Osteoblast (primary cell): ENCODE measurements at regions not wholly inside any gene's neighbourhood (a gene's known extent, or its start where the extent isn't known, plus 50 kb on each side); places are given as distances from the start of the nearest gene placed in this dataset.

ENCODE experiments used
- DNase-seq: peaks from one replicate; pipeline ENCODE4 v3.0.0; 2011; ENCODE audit warnings: low spot score, mixed read lengths; ENCODE audit not compliant: insufficient read length; ENCODE audit errors: missing footprints
- H2AFZ ChIP-seq: 2 replicates; pipeline ENCODE4 v1.6.0; 2011; ENCODE audit warnings: mild to moderate bottlenecking, low read length
- H3K27ac ChIP-seq: 2 replicates; pipeline ENCODE4 v1.5.1; 2011; ENCODE audit warnings: mild to moderate bottlenecking, low read depth, low read length, moderate library complexity
- H3K27me3 ChIP-seq: 2 replicates; pipeline ENCODE4 v1.6.0; 2012; ENCODE audit warnings: mild to moderate bottlenecking, control low read depth, inconsistent platforms, low read length, moderate library complexity; ENCODE audit not compliant: insufficient read depth
- H3K36me3 ChIP-seq: 2 replicates; pipeline ENCODE4 v1.5.1; 2011; ENCODE audit warnings: mild to moderate bottlenecking, low read length, control low read depth, moderate library complexity; ENCODE audit not compliant: insufficient read depth
- H3K4me1 ChIP-seq: 2 replicates; pipeline ENCODE4 v1.5.1; 2011; ENCODE audit warnings: mild to moderate bottlenecking, low read length, control low read depth, moderate library complexity; ENCODE audit not compliant: insufficient read depth
- H3K4me2 ChIP-seq: 2 replicates; pipeline ENCODE4 v1.6.0; 2011; ENCODE audit warnings: mild to moderate bottlenecking, low read length; ENCODE audit not compliant: insufficient read depth
- H3K4me3 ChIP-seq: fragments of 200-600 bp; sonication (generic); 3 replicates; pipeline ENCODE4 v1.5.1; 2012; ENCODE audit warnings: mild to moderate bottlenecking, low read length, inconsistent platforms; ENCODE audit not compliant: insufficient read depth
- H3K79me2 ChIP-seq: 2 replicates; pipeline ENCODE4 v1.6.0; 2012; ENCODE audit warnings: mild to moderate bottlenecking, low read length, control low read depth, inconsistent platforms; ENCODE audit not compliant: insufficient read depth
- H3K9me3 ChIP-seq: 2 replicates; pipeline ENCODE4 v1.5.1; 2011; ENCODE audit warnings: low read depth, low read length, control low read depth
- H4K20me1 ChIP-seq: 2 replicates; pipeline ENCODE4 v1.6.0; 2012; ENCODE audit warnings: mild to moderate bottlenecking, low read length, control low read depth; ENCODE audit not compliant: insufficient read depth
- CTCF ChIP-seq: IDR thresholded peaks from 2 replicates; pipeline ENCODE4 v1.5.1; 2011; ENCODE audit warnings: mild to moderate bottlenecking, low read depth, low read length, moderate library complexity; ENCODE audit errors: extremely low read depth

GRCh38 chr2:157936406-157936805 lies 60.3 kb upstream of the ACVR1 start:
- Histone ChIP-seq H3K4me2 (no peak overlapping the region), H2AFZ (no peak overlapping the region), H3K27ac (no peak overlapping the region), H3K36me3 (no peaks in the 10 kb centered on the region), H3K27me3 (peaks cover 18% of the 10 kb centered on the region), H3K9me3 (no peaks in the 10 kb centered on the region), H3K79me2 (no peaks in the 10 kb centered on the region), H3K4me1 (no peaks in the 10 kb centered on the region), H4K20me1 (no peaks in the 10 kb centered on the region), H3K4me3 (no peak overlapping the region)
- peak; percentile 58 for DNase-seq
- no peak for TF ChIP-seq CTCF

- TF ChIP-seq CTCF = no peak
- Histone ChIP-seq H3K27ac (no peak overlapping the region), H3K4me1 (no peaks in the 10 kb centered on the region), H2AFZ (no peak overlapping the region), H4K20me1 (no peaks in the 10 kb centered on the region), H3K36me3 (no peaks in the 10 kb centered on the region), H3K4me2 (no peak overlapping the region), H3K79me2 (no peaks in the 10 kb centered on the region), H3K4me3 (no peak overlapping the region), H3K27me3 (peaks cover 23% of the 10 kb centered on the region), H3K9me3 (no peaks in the 10 kb centered on the region)
- peak; percentile 44 for DNase-seq
Measured at GRCh38 chr2:157935378-157935906, 59.3 kb upstream of the ACVR1 start.

DNA sequence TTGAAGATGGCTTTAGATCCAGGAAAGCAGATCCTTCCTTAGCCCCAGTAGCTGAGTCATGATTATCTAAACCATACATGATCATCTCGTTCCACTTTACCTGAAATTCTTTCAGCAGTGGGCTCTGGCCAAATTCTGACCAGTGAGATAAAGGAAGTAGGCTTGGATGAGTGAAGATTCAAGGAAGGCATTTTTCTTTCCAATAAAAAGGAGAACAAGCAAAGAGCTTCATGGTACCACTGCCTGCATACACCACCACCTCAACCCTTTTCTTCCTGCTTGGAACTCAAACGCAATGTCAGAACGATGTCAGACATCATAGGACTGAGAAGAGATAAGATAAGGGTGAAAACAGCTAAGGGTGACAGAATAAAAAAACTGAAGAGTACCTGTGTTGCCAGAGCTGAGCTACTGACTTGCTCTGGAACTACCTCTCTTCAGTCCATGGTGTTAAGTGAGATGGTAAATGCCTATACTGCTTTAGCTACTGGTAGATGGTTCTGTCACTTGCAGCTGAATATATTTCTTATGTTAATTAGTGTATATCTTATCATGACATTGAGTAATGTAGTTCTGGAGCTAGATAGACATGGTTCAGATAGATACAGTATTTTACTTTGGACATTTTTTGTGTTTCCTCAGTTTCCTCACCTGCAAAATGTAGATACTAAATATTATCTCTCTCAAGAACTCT lies 58.7 kb upstream of the ACVR1 start:
- Histone ChIP-seq H3K27me3 (peaks cover 23% of the 10 kb centered on the region), H3K9me3 (no peaks in the 10 kb centered on the region)

More for the DNA sequence above, 58.7 kb upstream of the ACVR1 start:
- no peak for TF ChIP-seq CTCF
- no peak for DNase-seq
- no peak overlapping the region for H3K27ac ChIP-seq
- no peaks in the 10 kb centered on the region for H3K4me1 ChIP-seq
- no peak overlapping the region for H3K4me2 ChIP-seq
- no peaks in the 10 kb centered on the region for H3K36me3 ChIP-seq
- no peaks in the 10 kb centered on the region for H4K20me1 ChIP-seq
- no peak overlapping the region for H3K4me3 ChIP-seq
- H3K79me2 ChIP-seq = no peaks in the 10 kb centered on the region
- H2AFZ ChIP-seq = no peak overlapping the region
